ENCODE measurements at regions not wholly inside any gene's neighbourhood (a gene's known extent, or its start where the extent isn't known, plus 50 kb on each side); places are given as distances from the start of the nearest gene placed in this dataset.

GRCh38 chr14:57025456-57025855 is 215.2 kb upstream of the OTX2 start (continued):
- no peak for TF ChIP-seq MYC (CRISPR knock-in tag; IDR thresholded peaks at IDR 0.05; ENCODE audit: borderline replicate concordance)
- no peak for TF ChIP-seq ZHX1 (CRISPR knock-in tag; IDR thresholded peaks at IDR 0.05; ENCODE audit: low read depth)
- no peak for TF ChIP-seq XRCC5 (optimal IDR thresholded peaks at IDR 0.05; ENCODE audit: low read length)
- TF ChIP-seq ZNF24 (IDR thresholded peaks at IDR 0.05), result no peak
- TF ChIP-seq DDIT3 (CRISPR knock-in tag; IDR thresholded peaks at IDR 0.05), result no peak
- no peak for TF ChIP-seq ZBTB25 (CRISPR knock-in tag; IDR thresholded peaks at IDR 0.05)
- TF ChIP-seq PTBP1 (IDR thresholded peaks at IDR 0.05; ENCODE audit: low read depth, low read length, poor library complexity, severe bottlenecking), result no peak
- no peak for TF ChIP-seq KMT2A (CRISPR knock-in tag; IDR thresholded peaks at IDR 0.05)

- in situ Hi-C loops (cut with HindIII; ENCODE audit: extremely low pct_ligation_motif_present, low pct_unique_long_range_greater_than_20kb) (no loop called here), intact Hi-C loops (cut with micrococcal nuclease; ENCODE audit: unreplicated experiment) (no loop called here)
- H4K20me1 ChIP-seq (ENCODE audit: insufficient read depth, low read length), result no peaks in the 10 kb centered on the region
- DNase-seq (ENCODE audit: low spot score), result no peak
- H3K9ac ChIP-seq (ENCODE audit: insufficient read depth, low read depth, low read length), result no peak overlapping the region
- H3K4me3 ChIP-seq (replicated peaks in 1 of 3; ENCODE audit: insufficient read depth in 1 of 3, low read depth in 2 of 3, low read length in 3 of 3), result no peak overlapping the region
- H3K4me1 ChIP-seq (ENCODE audit: insufficient read depth, low read length), result no peaks in the 10 kb centered on the region
- CTCF ChIA-PET (ENCODE audit: low intra/inter-chr PET ratio, low total read pairs), result no interaction called here
- H3K27me3 ChIP-seq (ENCODE audit: control insufficient read depth in 1 of 2, insufficient read depth in 2 of 2, low read length in 2 of 2), result no peaks in the 10 kb centered on the region
- no peak for FAIRE-seq
- no peak for ATAC-seq
- H2AFZ ChIP-seq (ENCODE audit: low read length), result no peak overlapping the region
- 45% methylated on average over 6 of the region's 6 CpGs for WGBS (ENCODE audit: low lambda C conversion rate)
- POLR2A ChIA-PET, result no interaction called here
- no peaks in the 10 kb centered on the region for H3K36me3 ChIP-seq (replicated peaks in 1 of 2; ENCODE audit: control insufficient read depth in 1 of 2, insufficient read depth in 2 of 2, low read length in 2 of 2)
- no peaks in the 10 kb centered on the region for H3K79me2 ChIP-seq (ENCODE audit: insufficient read depth, low read length)
- H3K4me2 ChIP-seq (ENCODE audit: low read depth, low read length), result no peak overlapping the region
- no TSS peak for BruUV-seq (replicated peaks)
- H3K9me3 ChIP-seq (ENCODE audit: low read length), result no peaks in the 10 kb centered on the region
- no peak overlapping the region for H3K27ac ChIP-seq (ENCODE audit: extremely low read length, insufficient read depth, low read length)
- TF ChIP-seq TP53 (CRISPR knock-in tag; conservative IDR thresholded peaks at IDR 0.05), result no peak
- no peak for TF ChIP-seq ZFAT (CRISPR knock-in tag; conservative IDR thresholded peaks at IDR 0.05)
- no peak for TF ChIP-seq ZNF232 (CRISPR knock-in tag; IDR thresholded peaks at IDR 0.05; ENCODE audit: borderline replicate concordance)
- no peak for TF ChIP-seq ZNF142 (CRISPR knock-in tag; IDR thresholded peaks at IDR 0.05)
- no peak for TF ChIP-seq ZNF570 (CRISPR knock-in tag; IDR thresholded peaks at IDR 0.05; ENCODE audit: borderline replicate concordance)
- no peak for TF ChIP-seq HOXA5 (CRISPR knock-in tag; IDR thresholded peaks at IDR 0.05)
- no peak for TF ChIP-seq ARNT (IDR thresholded peaks at IDR 0.05)
- TF ChIP-seq MED8 (CRISPR knock-in tag; IDR thresholded peaks at IDR 0.05; ENCODE audit: insufficient replicate concordance), result no peak
Observed at GRCh38 chr14:57022608-57023007, 212.3 kb upstream of the OTX2 start.

Data from HepG2 (cell line).